ENCODE measurements at regions not wholly inside any gene's neighbourhood (a gene's known extent, or its start where the extent isn't known, plus 50 kb on each side); places are given as distances from the start of the nearest gene placed in this dataset.

GRCh38 chr3:117987256-117987655, 1047.4 kb downstream of the IGSF11 start:
- TF ChIP-seq CTCF (IDR thresholded peaks at IDR 0.05) (no peak), POLR2A (IDR thresholded peaks at IDR 0.05) (no peak), POLR2AphosphoS5 (IDR thresholded peaks at IDR 0.05) (no peak), EP300 (IDR thresholded peaks at IDR 0.05; ENCODE audit: low read depth) (no peak)

Data from transverse colon (tissue), 4 donors.